ENCODE measurements at regions not wholly inside any gene's neighbourhood (a gene's known extent, or its start where the extent isn't known, plus 50 kb on each side); places are given as distances from the start of the nearest gene placed in this dataset.

- TF ChIP-seq CTCF (IDR thresholded peaks at IDR 0.05) (no peak), POLR2A (IDR thresholded peaks at IDR 0.05) (no peak)
Measured at GRCh38 chr1:221468546-221468945, 273.3 kb downstream of the DUSP10 start.

Measured in thyroid gland (tissue), 4 donors.